Small intestine (tissue), 7 donors: ENCODE measurements at regions not wholly inside any gene's neighbourhood (a gene's known extent, or its start where the extent isn't known, plus 50 kb on each side); places are given as distances from the start of the nearest gene placed in this dataset.

Experiments used
- DNase-seq, 2 donors: peaks; one replicate each; pipeline versions ENCODE4 v3.0.0 to v3.0.0-alpha.2; 2013
- FAIRE-seq: peaks from 2 replicates; lab custom pipeline; 2012; peaks lifted over from hg19 to GRCh38; lab: Jason Lieb, UNC
- H3K27ac ChIP-seq, 3 donors: one replicate each; pipeline ENCODE4 v1.5.1; 2013; ENCODE audit warnings: low read length in 2 of 3, mild to moderate bottlenecking in 2 of 3, control low read depth in 1 of 3, inconsistent platforms in 1 of 3, low read depth in 1 of 3, moderate library complexity in 1 of 3
- H3K27me3 ChIP-seq, 3 donors: one replicate each; pipeline ENCODE4 v1.6.1; 2013; ENCODE audit warnings: low read length in 3 of 3, inconsistent platforms in 1 of 3; ENCODE audit not compliant: control insufficient read depth in 3 of 3, insufficient read depth in 3 of 3
- H3K36me3 ChIP-seq, 3 donors: one replicate each; pipeline ENCODE4 v1.6.1; 2013; ENCODE audit warnings: low read length in 3 of 3, inconsistent platforms in 1 of 3, low read depth in 1 of 3, mild to moderate bottlenecking in 1 of 3, moderate library complexity in 1 of 3; ENCODE audit not compliant: control insufficient read depth in 3 of 3, insufficient read depth in 2 of 3
- H3K4me1 ChIP-seq, 3 donors: one replicate each; pipeline ENCODE4 v1.6.1; 2013; ENCODE audit warnings: low read length in 2 of 3, inconsistent platforms in 1 of 3, low read depth in 1 of 3, mild to moderate bottlenecking in 1 of 3, moderate library complexity in 1 of 3; ENCODE audit not compliant: control insufficient read depth in 3 of 3, insufficient read depth in 2 of 3
- H3K4me3 ChIP-seq, 3 donors: one replicate each; pipeline ENCODE4 v1.5.1; 2013; ENCODE audit warnings: low read length in 3 of 3, control low read depth in 1 of 3, inconsistent platforms in 1 of 3, low read depth in 1 of 3, mild to moderate bottlenecking in 1 of 3, moderate library complexity in 1 of 3
- H3K9me3 ChIP-seq, 2 donors: one replicate each; pipeline ENCODE4 v1.6.1; 2013; ENCODE audit warnings: low read depth in 1 of 2, low read length in 1 of 2; ENCODE audit not compliant: control insufficient read depth in 2 of 2, insufficient read depth in 1 of 2
- WGBS, 3 donors: extraction: QIAGEN DNeasy Blood & Tissue Kit; methylation state at CpG; one replicate each; pipeline ENCODE4 v1.1.7; 2013; 5-methylcytosine and 5-hydroxymethylcytosine counted together
- donor health status: healthy with polysubstance abuse.
- donor health status: control.
- donor health status: control.
- donor health status: Bipolar disorder and iron deficiency.
- donor health status: healthy.

- DNase-seq = no peak
- Histone ChIP-seq H3K27ac (no peak overlapping the region), H3K9me3 (no peaks in the 10 kb centered on the region), H3K4me1 (no peaks in the 10 kb centered on the region), H3K27me3 (peaks cover 0 to 8% (median 0%) of the 10 kb centered on the region in 3 donors), H3K4me3 (no peak overlapping the region), H3K36me3 (no peaks in the 10 kb centered on the region)
- FAIRE-seq = no peak
- WGBS, 3 donors = 51 to 65% (median 54%) methylated on average over 11 of the region's 11 CpGs
Measured at GRCh38 chr10:128686630-128687278, 560.5 kb upstream of the MKI67 start.

GRCh38 chr10:128687408-128687807 lies 561.2 kb upstream of the MKI67 start:
- FAIRE-seq (no peak), DNase-seq (no peak)
- whole genome bisulfite sequencing, 3 donors = 33 to 38% (median 37%) methylated on average over 3 of the region's 3 CpGs
- Histone ChIP-seq H3K4me1 (no peaks in the 10 kb centered on the region), H3K27me3 (peaks cover 0 to 8% (median 0%) of the 10 kb centered on the region in 3 donors), H3K9me3 (no peaks in the 10 kb centered on the region), H3K36me3 (no peaks in the 10 kb centered on the region), H3K27ac (no peak overlapping the region), H3K4me3 (no peak overlapping the region)

DNA sequence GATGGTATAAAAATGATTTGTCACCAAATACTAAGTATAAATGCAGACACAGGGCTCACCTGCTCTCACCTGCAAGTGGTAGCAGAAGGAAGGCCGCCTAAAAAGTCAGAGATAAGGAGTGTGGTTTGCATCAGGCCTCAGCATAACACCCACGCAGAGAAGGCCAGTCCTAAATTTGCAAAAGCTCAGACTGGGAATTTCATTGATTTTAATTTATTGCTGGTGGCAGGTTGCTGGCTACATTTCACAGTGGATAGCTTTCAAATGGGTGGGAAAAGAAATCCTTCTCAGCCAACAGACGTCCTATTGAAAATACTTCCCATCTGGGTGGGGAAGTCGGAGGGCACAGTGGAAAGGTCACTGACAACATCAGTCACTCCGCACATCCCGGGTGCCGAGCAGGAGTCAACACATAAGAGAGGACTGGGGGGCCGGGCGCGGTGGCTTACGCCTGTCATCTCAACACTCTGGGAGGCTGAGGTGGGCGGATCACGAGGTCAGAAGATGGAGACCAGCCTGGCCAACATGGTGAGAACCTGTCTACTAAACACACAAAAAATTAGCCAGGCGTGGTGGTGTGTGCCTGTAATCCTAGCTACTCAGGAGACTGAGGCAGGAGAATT lies 561.8 kb upstream of the MKI67 start:
- Histone ChIP-seq H3K9me3 (no peaks in the 10 kb centered on the region), H3K27ac (no peak overlapping the region), H3K36me3 (no peaks in the 10 kb centered on the region), H3K4me3 (no peak overlapping the region), H3K4me1 (no peaks in the 10 kb centered on the region), H3K27me3 (peaks cover 0 to 8% (median 0%) of the 10 kb centered on the region in 3 donors)
- DNase-seq (no peak), FAIRE-seq (no peak)
- 78 to 81% (median 80%) methylated on average over 14 of the region's 14 CpGs for WGBS, 3 donors

DNA sequence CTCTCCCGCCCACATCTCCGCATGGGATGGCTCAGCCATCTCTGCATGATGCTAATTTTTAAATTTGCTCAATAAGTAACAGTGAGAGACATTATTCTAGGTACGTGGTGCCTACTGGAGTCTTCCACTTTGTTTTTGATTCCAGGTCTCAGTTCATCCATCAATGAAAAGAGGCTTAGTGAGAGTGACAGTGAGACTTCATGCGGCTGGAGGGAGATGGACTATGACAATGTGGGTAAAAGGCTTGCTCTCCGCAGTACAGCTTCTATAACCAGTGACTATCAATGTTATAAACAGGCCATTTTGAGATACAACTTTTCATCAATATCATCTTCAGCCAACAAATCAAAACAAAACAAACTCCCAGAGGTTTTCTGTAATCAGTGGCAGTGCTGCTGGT lies 563.4 kb upstream of the MKI67 start:
- DNase-seq (no peak), FAIRE-seq (no peak)
- Histone ChIP-seq H3K4me3 (no peak overlapping the region), H3K27me3 (peaks cover 0 to 8% (median 0%) of the 10 kb centered on the region in 3 donors), H3K27ac (no peak overlapping the region), H3K9me3 (no peaks in the 10 kb centered on the region), H3K4me1 (no peaks in the 10 kb centered on the region), H3K36me3 (no peaks in the 10 kb centered on the region)
- WGBS, 3 donors = 81 to 85% (median 82%) methylated on average over 5 of the region's 5 CpGs

- Histone ChIP-seq H3K9me3 (no peaks in the 10 kb centered on the region), H3K4me1 (no peaks in the 10 kb centered on the region), H3K27ac (no peak overlapping the region), H3K36me3 (no peaks in the 10 kb centered on the region), H3K4me3 (no peak overlapping the region), H3K27me3 (peaks cover 0 to 8% (median 0%) of the 10 kb centered on the region in 3 donors)
- no peak for FAIRE-seq
- no peak for DNase-seq
- WGBS, 3 donors = 50 to 61% (median 59%) methylated on average over 11 of the region's 11 CpGs
Measured at GRCh38 chr10:128693493-128694131, 567.4 kb upstream of the MKI67 start.

GRCh38 chr10:128694168-128694850 lies 568.1 kb upstream of the MKI67 start:
- H3K27me3 ChIP-seq = peaks cover 0 to 8% (median 0%) of the 10 kb centered on the region in 3 donors
- H3K4me3 ChIP-seq = no peak overlapping the region
- FAIRE-seq = no peak
- no peak overlapping the region for H3K27ac ChIP-seq
- no peaks in the 10 kb centered on the region for H3K9me3 ChIP-seq
- no peaks in the 10 kb centered on the region for H3K4me1 ChIP-seq
- no peak for DNase-seq
- WGBS, 3 donors = 87 to 92% (median 89%) methylated on average over 24 of the region's 24 CpGs
- no peaks in the 10 kb centered on the region for H3K36me3 ChIP-seq

- WGBS, 3 donors = 90 to 92% (median 91%) methylated on average over 17 of the region's 17 CpGs
- Histone ChIP-seq H3K27me3 (peaks cover 0 to 6% (median 0%) of the 10 kb centered on the region in 3 donors), H3K27ac (no peak overlapping the region), H3K4me3 (no peak overlapping the region), H3K9me3 (no peaks in the 10 kb centered on the region), H3K4me1 (no peaks in the 10 kb centered on the region), H3K36me3 (no peaks in the 10 kb centered on the region)
- no peak for DNase-seq
- FAIRE-seq = no peak
Measured at GRCh38 chr10:128694851-128695725, 568.9 kb upstream of the MKI67 start.
